AG10803 (cell line): ENCODE measurements at regions not wholly inside any gene's neighbourhood (a gene's known extent, or its start where the extent isn't known, plus 50 kb on each side); places are given as distances from the start of the nearest gene placed in this dataset.

ENCODE experiments used
- DNase-seq: peaks from one replicate; pipeline ENCODE4 v3.0.0; 2010; ENCODE audit warnings: low read depth
- H3K4me3 ChIP-seq: 2 replicates; pipeline ENCODE4 v1.5.1; 2011; ENCODE audit warnings: mild to moderate bottlenecking, low read length, control low read depth
- CTCF ChIP-seq: conservative IDR thresholded peaks from 2 replicates; pipeline ENCODE4 v1.5.1; 2011; ENCODE audit warnings: mild to moderate bottlenecking, low read length, control low read depth, inconsistent platforms

GRCh38 chr22:48394787-48395186, 1432.9 kb downstream of the BRD1 start:
- no peak overlapping the region for H3K4me3 ChIP-seq
- no peak for TF ChIP-seq CTCF
- no peak for DNase-seq

- no peak for TF ChIP-seq CTCF
Measured at GRCh38 chr22:48393885-48394284, 1433.8 kb downstream of the BRD1 start.

GRCh38 chr22:48393041-48393370, 1434.7 kb downstream of the BRD1 start:
- H3K4me3 ChIP-seq, result no peak overlapping the region
- no peak for TF ChIP-seq CTCF
- no peak for DNase-seq

More at GRCh38 chr22:48393885-48394284, 1433.8 kb downstream of the BRD1 start:
- no peak overlapping the region for H3K4me3 ChIP-seq
- no peak for DNase-seq

- no peak for DNase-seq
- no peak for TF ChIP-seq CTCF
- H3K4me3 ChIP-seq, result no peak overlapping the region
Measured at GRCh38 chr22:48391820-48392219, 1435.9 kb downstream of the BRD1 start.

- no peak for TF ChIP-seq CTCF
- no peak overlapping the region for H3K4me3 ChIP-seq
- DNase-seq, result no peak
Measured at GRCh38 chr22:48391171-48391711, 1436.4 kb downstream of the BRD1 start.

- no peak for DNase-seq
- no peak overlapping the region for H3K4me3 ChIP-seq
- TF ChIP-seq CTCF, result no peak
Measured at GRCh38 chr22:48389916-48390315, 1437.8 kb downstream of the BRD1 start.

GRCh38 chr22:48382197-48382596, 1445.5 kb downstream of the BRD1 start:
- DNase-seq, result no peak
- no peak overlapping the region for H3K4me3 ChIP-seq
- no peak for TF ChIP-seq CTCF
